ENCODE measurements at regions not wholly inside any gene's neighbourhood (a gene's known extent, or its start where the extent isn't known, plus 50 kb on each side); places are given as distances from the start of the nearest gene placed in this dataset.

DNA sequence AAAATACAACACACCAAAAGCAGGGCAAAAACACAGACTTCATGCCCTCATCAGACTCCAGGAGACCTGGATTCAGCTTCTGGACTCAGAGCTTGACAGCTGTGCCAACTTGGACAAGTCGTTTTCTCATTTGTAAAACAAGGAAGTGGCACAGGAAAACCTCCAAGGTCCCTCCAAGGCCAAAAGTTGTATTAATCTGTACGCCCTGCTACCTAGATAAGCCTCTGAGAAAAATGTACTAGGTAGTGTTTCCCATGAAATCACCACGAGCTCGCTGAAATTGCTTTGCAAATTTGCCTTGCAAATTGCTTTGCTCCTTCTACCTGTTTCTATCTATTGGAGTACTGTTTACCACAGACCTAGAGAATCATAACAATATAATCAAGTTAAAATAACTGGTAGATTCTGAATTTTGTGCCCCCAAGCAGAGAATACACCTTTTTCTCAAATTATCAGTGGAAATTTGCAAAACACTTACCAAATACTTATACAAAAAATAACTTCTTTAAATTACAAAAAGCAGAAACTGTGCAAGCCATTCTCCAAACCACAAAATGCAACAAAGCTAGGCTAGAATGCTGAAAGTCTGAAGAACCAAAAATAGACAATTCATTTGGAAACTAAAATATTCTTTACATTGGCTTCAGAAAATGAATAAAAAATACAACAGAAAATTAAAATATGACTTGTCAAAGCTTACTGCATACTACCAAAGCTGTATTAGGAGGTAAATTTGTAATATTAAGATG is 158.1 kb upstream of the CHST15 start:
- Histone ChIP-seq H3K4me3 (no peak overlapping the region), H3K27ac (no peak overlapping the region)
- no peak for DNase-seq (ENCODE audit: low spot score)
- TF ChIP-seq, protein P1, sequence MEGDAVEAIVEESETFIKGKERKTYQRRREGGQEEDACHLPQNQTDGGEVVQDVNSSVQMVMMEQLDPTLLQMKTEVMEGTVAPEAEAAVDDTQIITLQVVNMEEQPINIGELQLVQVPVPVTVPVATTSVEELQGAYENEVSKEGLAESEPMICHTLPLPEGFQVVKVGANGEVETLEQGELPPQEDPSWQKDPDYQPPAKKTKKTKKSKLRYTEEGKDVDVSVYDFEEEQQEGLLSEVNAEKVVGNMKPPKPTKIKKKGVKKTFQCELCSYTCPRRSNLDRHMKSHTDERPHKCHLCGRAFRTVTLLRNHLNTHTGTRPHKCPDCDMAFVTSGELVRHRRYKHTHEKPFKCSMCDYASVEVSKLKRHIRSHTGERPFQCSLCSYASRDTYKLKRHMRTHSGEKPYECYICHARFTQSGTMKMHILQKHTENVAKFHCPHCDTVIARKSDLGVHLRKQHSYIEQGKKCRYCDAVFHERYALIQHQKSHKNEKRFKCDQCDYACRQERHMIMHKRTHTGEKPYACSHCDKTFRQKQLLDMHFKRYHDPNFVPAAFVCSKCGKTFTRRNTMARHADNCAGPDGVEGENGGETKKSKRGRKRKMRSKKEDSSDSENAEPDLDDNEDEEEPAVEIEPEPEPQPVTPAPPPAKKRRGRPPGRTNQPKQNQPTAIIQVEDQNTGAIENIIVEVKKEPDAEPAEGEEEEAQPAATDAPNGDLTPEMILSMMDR (IDR thresholded peaks at IDR 0.05), result no peak

- Histone ChIP-seq H3K4me3 (no peak overlapping the region), H3K27ac (no peak overlapping the region)
- peak; percentile 38 for DNase-seq (ENCODE audit: low spot score)
- TF ChIP-seq, protein P1 (IDR thresholded peaks at IDR 0.05), result no peak
Observed at GRCh38 chr10:124250506-124250905, 157.1 kb upstream of the CHST15 start.

GRCh38 chr10:124249812-124250432 is 156.5 kb upstream of the CHST15 start:
- peak; percentile 47 for DNase-seq (ENCODE audit: low spot score)
- Histone ChIP-seq H3K27ac (no peak overlapping the region), H3K4me3 (no peak overlapping the region)
- TF ChIP-seq, protein P1 (IDR thresholded peaks at IDR 0.05), result no peak

DNA sequence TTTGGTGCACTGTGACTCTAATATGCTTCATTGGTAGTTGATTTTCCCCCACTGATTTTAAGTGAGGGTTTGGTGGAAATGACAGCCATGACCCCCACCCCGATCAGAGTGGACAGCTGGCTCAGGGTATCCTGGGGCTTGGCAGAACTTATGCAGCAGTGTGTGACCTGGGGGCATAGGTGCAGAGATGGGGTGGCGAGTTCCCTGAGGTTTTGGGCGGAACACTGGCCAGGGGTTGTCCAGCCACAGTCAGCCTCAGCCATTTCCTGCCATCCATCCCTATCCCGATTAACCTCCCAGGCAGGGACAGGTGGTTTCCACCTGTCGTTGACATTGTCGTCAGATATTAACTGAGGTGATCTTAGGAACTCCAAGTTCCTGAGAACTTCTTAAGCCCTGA is 155.8 kb upstream of the CHST15 start:
- no peak overlapping the region for H3K27ac ChIP-seq
- H3K4me3 ChIP-seq, result no peak overlapping the region
- DNase-seq (ENCODE audit: low spot score), result peak; percentile 41
- TF ChIP-seq, protein P1 (IDR thresholded peaks at IDR 0.05), result no peak

- no peak for DNase-seq (ENCODE audit: low spot score)
- Histone ChIP-seq H3K27ac (no peak overlapping the region), H3K4me3 (no peak overlapping the region)
- TF ChIP-seq, protein P1 (IDR thresholded peaks at IDR 0.05), result no peak
Observed at GRCh38 chr10:124248056-124249045, 155.0 kb upstream of the CHST15 start.

- TF ChIP-seq, protein P1 (IDR thresholded peaks at IDR 0.05), result no peak
- Histone ChIP-seq H3K4me3 (no peak overlapping the region), H3K27ac (no peak overlapping the region)
- DNase-seq (ENCODE audit: low spot score), result no peak
Observed at GRCh38 chr10:124245806-124246440, 152.5 kb upstream of the CHST15 start.

All from coronary artery (tissue), 2 donors.